H1 (cell line): ENCODE measurements at regions not wholly inside any gene's neighbourhood (a gene's known extent, or its start where the extent isn't known, plus 50 kb on each side); places are given as distances from the start of the nearest gene placed in this dataset.

Source experiments
- CTCF ChIA-PET: fragments of 300-600 bp; sonication (Branson Sonifier 250); formaldehyde crosslinking; loops from one replicate; lab custom pipeline; 2021; ENCODE audit not compliant: partially characterized antibody; lab: Charles Lee
- POLR2A ChIA-PET: fragments of 300-600 bp; sonication (Branson Sonifier 250); formaldehyde crosslinking; loops from one replicate; lab custom pipeline; 2021; ENCODE audit warnings: inconsistent platforms; ENCODE audit not compliant: partially characterized antibody; lab: Charles Lee
- DNase-seq, 2 experiments: peaks; one replicate each; pipeline versions ENCODE4 v3.0.0 to v3.0.0-alpha.2; 2010 to 2022; ENCODE audit warnings: low spot score in 2 of 2, low read depth in 1 of 2, mixed read lengths in 1 of 2
- FAIRE-seq: peaks from 2 replicates; lab custom pipeline; 2011; peaks lifted over from hg19 to GRCh38; lab: Jason Lieb, UNC
- H2AFZ ChIP-seq: 2 replicates; pipeline ENCODE4 v1.8.1; 2012; ENCODE audit warnings: low read length, inconsistent platforms
- H2AK5ac ChIP-seq: 2 replicates; pipeline ENCODE4 v1.6.1; 2013; ENCODE audit warnings: low read depth, low read length
- H2BK120ac ChIP-seq: replicated peaks from 2 replicates; pipeline ENCODE3; 2013; ENCODE audit warnings: low read depth, low read length, inconsistent platforms
- H2BK12ac ChIP-seq: 2 replicates; pipeline ENCODE4 v1.6.1; 2013; ENCODE audit warnings: low read depth, low read length
- H2BK15ac ChIP-seq: 2 replicates; pipeline ENCODE4 v1.6.1; 2013; ENCODE audit warnings: low read length
- H2BK20ac ChIP-seq: 2 replicates; pipeline ENCODE4 v1.6.1; 2013; ENCODE audit warnings: low read length
- H2BK5ac ChIP-seq: 2 replicates; pipeline ENCODE4 v1.6.1; 2013; ENCODE audit warnings: low read depth, low read length
- H3K14ac ChIP-seq: 2 replicates; pipeline ENCODE4 v1.6.1; 2013; ENCODE audit warnings: inconsistent platforms; ENCODE audit not compliant: insufficient read length
- H3K18ac ChIP-seq: 2 replicates; pipeline ENCODE4 v1.6.1; 2013; ENCODE audit warnings: low read length; ENCODE audit errors: extremely low read depth
- H3K23ac ChIP-seq: 2 replicates; pipeline ENCODE4 v1.6.1; 2013; ENCODE audit warnings: inconsistent platforms; ENCODE audit not compliant: insufficient read length
- H3K23me2 ChIP-seq: 2 replicates; pipeline ENCODE4 v1.6.1; 2013; ENCODE audit warnings: low read depth, low read length
- H3K27ac ChIP-seq: 2 replicates; pipeline ENCODE4 v1.6.1; 2011; ENCODE audit warnings: low read depth, low read length, inconsistent platforms
- H3K27me3 ChIP-seq, 4 experiments: replicated peaks in 1 of 4; 1 replicate in 1 of 4; 2 replicates in 3 of 4; pipeline versions ENCODE4 v1.6.1 to v1.8.1; 2011 to 2013; ENCODE audit warnings: low read length in 3 of 4, mild to moderate bottlenecking in 3 of 4, inconsistent platforms in 2 of 4, mixed read lengths in 2 of 4, moderate library complexity in 1 of 4; ENCODE audit not compliant: control insufficient read depth in 3 of 4, insufficient read depth in 3 of 4; ENCODE audit errors: extremely low read depth in 1 of 4
- H3K36me3 ChIP-seq, 4 experiments: 2 replicates each; pipeline versions ENCODE4 v1.6.1 to v1.8.1; 2011 to 2013; ENCODE audit warnings: mild to moderate bottlenecking in 4 of 4, low read length in 3 of 4, moderate library complexity in 2 of 4, control low read depth in 1 of 4, inconsistent platforms in 1 of 4; ENCODE audit not compliant: insufficient read depth in 4 of 4, control insufficient read depth in 2 of 4
- H3K4ac ChIP-seq: replicated peaks from 2 replicates; pipeline ENCODE3; 2013; ENCODE audit warnings: low read length, low read depth, mixed read lengths, inconsistent platforms; ENCODE audit not compliant: insufficient read length
- H3K4me1 ChIP-seq, 4 experiments: replicated peaks in 1 of 4; 1 replicate in 1 of 4; 2 replicates in 3 of 4; pipeline versions ENCODE4 v1.6.1 to v1.8.1; 2011 to 2013; ENCODE audit warnings: low read length in 3 of 4, inconsistent platforms in 2 of 4, mixed read lengths in 1 of 4; ENCODE audit not compliant: insufficient read depth in 4 of 4, control insufficient read depth in 3 of 4
- H3K4me2 ChIP-seq, 2 experiments: 2 replicates each; pipeline versions ENCODE4 v1.6.1 to v1.8.1; 2011 to 2013; ENCODE audit warnings: low read depth in 2 of 2, low read length in 2 of 2, control low read depth in 1 of 2, inconsistent platforms in 1 of 2, mild to moderate bottlenecking in 1 of 2; ENCODE audit not compliant: insufficient read depth in 1 of 2
- H3K4me3 ChIP-seq, 4 experiments: fragments of 200-600, 300-600 bp in 1 of 4; sonication (generic), shearing (Covaris generic), sonication (Bioruptor Twin) in 1 of 4; 2 replicates each; pipeline versions ENCODE4 v1.5.1 to v1.8.1; 2011 to 2016; ENCODE audit warnings: low read length in 4 of 4, low read depth in 3 of 4, control low read depth in 2 of 4, inconsistent platforms in 2 of 4, mild to moderate bottlenecking in 2 of 4, mixed read lengths in 1 of 4, moderate library complexity in 1 of 4; ENCODE audit not compliant: insufficient read depth in 2 of 4; ENCODE audit errors: extremely low read depth in 1 of 4
- H3K56ac ChIP-seq: replicated peaks from 2 replicates; pipeline ENCODE3; 2013; ENCODE audit warnings: low read depth, mild to moderate bottlenecking, mixed read lengths, low read length, inconsistent platforms; ENCODE audit not compliant: insufficient read length
- H3K79me1 ChIP-seq: 2 replicates; pipeline ENCODE4 v1.6.1; 2013; ENCODE audit warnings: low read depth, low read length, control low read depth
- H3K79me2 ChIP-seq, 2 experiments: 2 replicates each; pipeline versions ENCODE4 v1.6.1 to v1.8.1; 2012 to 2013; ENCODE audit warnings: low read length in 2 of 2, mild to moderate bottlenecking in 2 of 2, inconsistent platforms in 1 of 2; ENCODE audit not compliant: insufficient read depth in 2 of 2, control insufficient read depth in 1 of 2
- H3K9ac ChIP-seq, 4 experiments: replicated peaks in 1 of 4; 1 replicate in 1 of 4; 2 replicates in 3 of 4; pipeline versions ENCODE4 v1.6.1 to v1.8.1; 2011 to 2013; ENCODE audit warnings: low read depth in 3 of 4, low read length in 3 of 4, control low read depth in 2 of 4, mild to moderate bottlenecking in 2 of 4, moderate library complexity in 2 of 4, inconsistent platforms in 1 of 4; ENCODE audit errors: extremely low read depth in 1 of 4
- H3K9me3 ChIP-seq, 2 experiments: 2 replicates each; pipeline versions ENCODE4 v1.6.1 to v1.8.1; 2012 to 2013; ENCODE audit warnings: mild to moderate bottlenecking in 2 of 2, moderate library complexity in 2 of 2, control low read depth in 1 of 2, inconsistent platforms in 1 of 2, low read depth in 1 of 2, low read length in 1 of 2, mixed read lengths in 1 of 2; ENCODE audit not compliant: insufficient read depth in 2 of 2
- H4K20me1 ChIP-seq, 2 experiments: replicated peaks in 1 of 2; 2 replicates each; pipeline versions ENCODE3 to v1.8.1; 2011 to 2013; ENCODE audit warnings: inconsistent platforms in 2 of 2, low read length in 2 of 2, mild to moderate bottlenecking in 1 of 2; ENCODE audit not compliant: insufficient read depth in 2 of 2, control insufficient read depth in 1 of 2
- H4K5ac ChIP-seq: 2 replicates; pipeline ENCODE4 v1.6.1; 2013; ENCODE audit warnings: low read length, low read depth, mixed read lengths, inconsistent platforms; ENCODE audit not compliant: insufficient read length
- H4K8ac ChIP-seq: 2 replicates; pipeline ENCODE4 v1.8.0; 2013; ENCODE audit warnings: mild to moderate bottlenecking, moderate library complexity, low read length, inconsistent platforms; ENCODE audit not compliant: insufficient read depth; ENCODE audit errors: extremely low read depth
- H4K91ac ChIP-seq: replicated peaks from 2 replicates; pipeline ENCODE3; 2013; ENCODE audit warnings: low read length, mixed read lengths, inconsistent platforms; ENCODE audit not compliant: insufficient read length
- CHD1 ChIP-seq: IDR thresholded peaks from 2 replicates; pipeline ENCODE4 v1.6.1; 2012; ENCODE audit warnings: low read depth, low read length, improper control_type of control experiment
- KDM1A ChIP-seq: fragments of 200-600, 300-600 bp; sonication (generic); IDR thresholded peaks from 2 replicates; pipeline ENCODE4 v1.7.1; 2016; ENCODE audit warnings: mild to moderate bottlenecking, low read length, borderline replicate concordance
- WGBS, 2 experiments: shearing (Covaris generic) in 1 of 2; methylation state at CpG; one replicate each; pipeline versions ENCODE4 v1.1.6 to v1.1.7; 2013 to 2015; ENCODE audit warnings: low lambda C conversion rate in 2 of 2, mixed read lengths in 2 of 2, inconsistent platforms in 1 of 2, low coverage in 1 of 2, missing lambda C conversion rate in 1 of 2; ENCODE audit not compliant: insufficient replicate concordance in 2 of 2, insufficient coverage in 1 of 2, insufficient read length in 1 of 2; ENCODE audit errors: extremely low coverage in 1 of 2, missing lambda C conversion rate in 1 of 2; 5-methylcytosine and 5-hydroxymethylcytosine counted together

DNA sequence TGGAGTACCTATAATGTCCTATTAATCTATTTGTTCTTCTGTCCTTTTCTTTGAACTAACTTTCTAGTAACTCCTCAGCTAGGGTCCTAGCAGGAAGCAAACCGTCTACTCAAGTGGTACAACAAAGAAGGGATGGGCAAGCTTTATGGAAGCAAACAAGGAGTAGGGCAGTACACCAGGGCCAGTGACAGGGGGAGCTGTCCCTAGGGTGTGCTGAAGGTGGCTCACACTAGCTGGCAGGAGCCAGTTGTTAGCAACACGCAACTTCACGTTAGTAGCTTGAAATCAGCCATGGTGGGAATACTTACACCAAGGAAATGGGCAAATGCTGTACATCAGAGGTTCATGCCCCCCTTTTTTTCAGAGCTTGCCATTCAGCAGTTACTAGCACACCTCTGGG is 74.0 kb upstream of the EYA2 start:
- TF ChIP-seq CHD1 (no peak), KDM1A (no peak)
- H3K4ac ChIP-seq, result no peak overlapping the region
- 90% methylated on average over 3 of the region's 3 CpGs; no CpG with 5 or more reads in 1 of the 2 experiments for WGBS, 2 experiments
- no peaks in the 10 kb centered on the region for H4K20me1 ChIP-seq
- H3K14ac ChIP-seq, result no peak overlapping the region
- H4K5ac ChIP-seq, result no peak overlapping the region
- peaks cover 0 to 2% of the 10 kb centered on the region in 2 experiments; a peak in 1 of 4 replicates for H3K9me3 ChIP-seq
- no peak overlapping the region for H3K23ac ChIP-seq
- no peak overlapping the region for H2BK15ac ChIP-seq
- H3K23me2 ChIP-seq, result no peaks in the 10 kb centered on the region
- peak overlapping the region; percentile 79 for H2AFZ ChIP-seq
- no peak overlapping the region for H2AK5ac ChIP-seq
- H4K91ac ChIP-seq, result no peak overlapping the region
- H3K36me3 ChIP-seq, result no peaks in the 10 kb centered on the region
- H3K56ac ChIP-seq, result no peak overlapping the region
- H2BK12ac ChIP-seq, result no peak overlapping the region
- no peaks in the 10 kb centered on the region for H3K79me2 ChIP-seq
- no peak overlapping the region for H3K9ac ChIP-seq
- no peak overlapping the region for H2BK5ac ChIP-seq
- no peak for DNase-seq
- no peak overlapping the region; the same call in 1 of the 2 replicates for H4K8ac ChIP-seq
- no peak overlapping the region for H3K4me2 ChIP-seq
- H3K27ac ChIP-seq, result no peak overlapping the region
- CTCF ChIA-PET, result interaction anchor here (1.7 kb wide), 1 partner anchor 9 kb away, joined by 6 read pairs; no protein-coding TSS in a partner anchor
- POLR2A ChIA-PET, result no interaction called here
- H3K79me1 ChIP-seq, result no peaks in the 10 kb centered on the region
- no peak overlapping the region for H2BK20ac ChIP-seq
- no peaks in the 10 kb centered on the region for H3K27me3 ChIP-seq
- H3K18ac ChIP-seq, result no peak overlapping the region
- peaks cover 0 to 2% (median 0%) of the 10 kb centered on the region in 4 experiments; a peak in 1 of 7 replicates for H3K4me1 ChIP-seq
- peak; percentile 19 for FAIRE-seq
- H3K4me3 ChIP-seq, result no peak overlapping the region
- peak overlapping the region; percentile 54 for H2BK120ac ChIP-seq
